Fibroblast of lung (primary cell): ENCODE measurements at regions not wholly inside any gene's neighbourhood (a gene's known extent, or its start where the extent isn't known, plus 50 kb on each side); places are given as distances from the start of the nearest gene placed in this dataset.
"Not testable (repeated sequence)": the region's sequence is repeated elsewhere in the genome, so short reads cannot be mapped to it uniquely, and the experiment has no call there.

Experiments used
- EZH2 ChIP-seq: IDR thresholded peaks from 2 replicates; pipeline ENCODE4 v1.5.1; 2012; ENCODE audit warnings: low read length, control low read depth, mild to moderate bottlenecking; ENCODE audit errors: missing control alignments
- TF ChIP-seq, protein P1 (sequence below), 2 donors: IDR thresholded peaks in 1 of 2; conservative IDR thresholded peaks in 1 of 2; 1 replicate in 1 of 2; 2 replicates in 1 of 2; pipeline ENCODE4 v1.5.1; 2011 to 2012; ENCODE audit warnings: low read length in 2 of 2, control low read depth in 1 of 2, inconsistent platforms in 1 of 2, low read depth in 1 of 2, mild to moderate bottlenecking in 1 of 2

DNA sequence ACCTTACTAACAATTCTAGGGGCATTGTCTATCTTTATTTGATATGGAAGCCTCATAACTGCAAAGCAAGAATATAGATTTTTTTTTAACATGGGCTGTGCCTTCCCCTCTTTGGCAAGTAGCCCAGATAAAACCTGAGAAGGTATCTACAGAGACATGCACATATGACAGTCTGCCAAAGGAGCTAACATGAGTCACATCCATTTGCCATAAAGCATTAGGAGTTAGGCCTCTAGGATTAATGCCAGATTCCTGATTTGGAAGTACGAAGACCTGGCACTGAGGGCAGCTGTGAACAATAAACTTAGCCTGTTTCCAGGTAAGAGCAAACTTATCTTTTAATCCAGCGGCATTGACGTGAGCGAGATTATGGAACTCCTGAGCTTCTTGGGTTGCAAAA, 808.7 kb downstream of the SLC6A15 start:
- TF ChIP-seq, protein P1, sequence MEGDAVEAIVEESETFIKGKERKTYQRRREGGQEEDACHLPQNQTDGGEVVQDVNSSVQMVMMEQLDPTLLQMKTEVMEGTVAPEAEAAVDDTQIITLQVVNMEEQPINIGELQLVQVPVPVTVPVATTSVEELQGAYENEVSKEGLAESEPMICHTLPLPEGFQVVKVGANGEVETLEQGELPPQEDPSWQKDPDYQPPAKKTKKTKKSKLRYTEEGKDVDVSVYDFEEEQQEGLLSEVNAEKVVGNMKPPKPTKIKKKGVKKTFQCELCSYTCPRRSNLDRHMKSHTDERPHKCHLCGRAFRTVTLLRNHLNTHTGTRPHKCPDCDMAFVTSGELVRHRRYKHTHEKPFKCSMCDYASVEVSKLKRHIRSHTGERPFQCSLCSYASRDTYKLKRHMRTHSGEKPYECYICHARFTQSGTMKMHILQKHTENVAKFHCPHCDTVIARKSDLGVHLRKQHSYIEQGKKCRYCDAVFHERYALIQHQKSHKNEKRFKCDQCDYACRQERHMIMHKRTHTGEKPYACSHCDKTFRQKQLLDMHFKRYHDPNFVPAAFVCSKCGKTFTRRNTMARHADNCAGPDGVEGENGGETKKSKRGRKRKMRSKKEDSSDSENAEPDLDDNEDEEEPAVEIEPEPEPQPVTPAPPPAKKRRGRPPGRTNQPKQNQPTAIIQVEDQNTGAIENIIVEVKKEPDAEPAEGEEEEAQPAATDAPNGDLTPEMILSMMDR (conservative IDR thresholded peaks at IDR 0.05 in 1 of 2, IDR thresholded peaks at IDR 0.05 in 1 of 2; ENCODE audit: low read depth in 1 of 2, low read length in 2 of 2), result not testable (repeated sequence)
- TF ChIP-seq EZH2, result not testable (repeated sequence)
